Smooth muscle cell (in vitro differentiated cells): ENCODE measurements at regions not wholly inside any gene's neighbourhood (a gene's known extent, or its start where the extent isn't known, plus 50 kb on each side); places are given as distances from the start of the nearest gene placed in this dataset.

Experiments
- DNase-seq: peaks from one replicate; lab custom pipeline; 2025; ENCODE audit not compliant: unreplicated experiment; lab: John Stamatoyannopoulos, UW
- H2AFZ ChIP-seq: fragments of 200-600 bp; sonication (generic); 2 replicates; pipeline ENCODE4 v1.6.0; 2016; ENCODE audit warnings: antibody characterized with exemption, low read depth, mild to moderate bottlenecking
- H3F3A ChIP-seq: fragments of 200-600 bp; sonication (generic); 2 replicates; pipeline ENCODE4 v1.6.0; 2017; ENCODE audit warnings: antibody characterized with exemption, low read depth
- H3K27ac ChIP-seq: fragments of 200-600 bp; sonication (generic); 2 replicates; pipeline ENCODE4 v1.5.1; 2016; ENCODE audit warnings: low read depth, mild to moderate bottlenecking
- H3K27me3 ChIP-seq: fragments of 200-600 bp; sonication (generic); 2 replicates; pipeline ENCODE4 v1.6.1; 2016; ENCODE audit warnings: low read depth, mild to moderate bottlenecking
- H3K36me3 ChIP-seq: fragments of 200-600 bp; sonication (generic); 2 replicates; pipeline ENCODE4 v1.5.1; 2016; ENCODE audit warnings: low read depth
- H3K4me1 ChIP-seq: fragments of 200-600 bp; sonication (generic); 2 replicates; pipeline ENCODE4 v1.5.1; 2016; ENCODE audit warnings: low read depth
- H3K4me2 ChIP-seq: fragments of 200-600 bp; sonication (generic); 2 replicates; pipeline ENCODE4 v1.6.0; 2016; ENCODE audit warnings: mild to moderate bottlenecking
- H3K4me3 ChIP-seq: fragments of 200-600 bp; sonication (generic); 2 replicates; pipeline ENCODE4 v1.5.1; 2016; ENCODE audit warnings: mild to moderate bottlenecking
- H3K79me2 ChIP-seq: fragments of 200-600 bp; sonication (generic); 2 replicates; pipeline ENCODE4 v1.6.0; 2016; ENCODE audit warnings: low read depth, mild to moderate bottlenecking
- H3K9ac ChIP-seq: fragments of 200-600 bp; sonication (generic); 2 replicates; pipeline ENCODE4 v1.6.0; 2016; ENCODE audit warnings: low read depth
- H3K9me3 ChIP-seq: fragments of 200-600 bp; sonication (generic); replicated peaks from 2 replicates; pipeline ENCODE4 v1.5.1; 2016; ENCODE audit warnings: low read depth
- H4K20me1 ChIP-seq: fragments of 200-600 bp; sonication (generic); 2 replicates; pipeline ENCODE4 v1.6.0; 2016; ENCODE audit warnings: low read depth
- CTCF ChIP-seq: fragments of 200-600 bp; sonication (generic); IDR thresholded peaks from 2 replicates; pipeline ENCODE4 v1.5.1; 2017; ENCODE audit warnings: borderline replicate concordance, mild to moderate bottlenecking, antibody characterized with exemption; ENCODE audit not compliant: insufficient read depth, poor library complexity, severe bottlenecking
- WGBS: methylation state at CpG from one replicate; pipeline ENCODE4 v1.1.7; 2016; ENCODE audit warnings: low lambda C conversion rate; 5-methylcytosine and 5-hydroxymethylcytosine counted together

DNA sequence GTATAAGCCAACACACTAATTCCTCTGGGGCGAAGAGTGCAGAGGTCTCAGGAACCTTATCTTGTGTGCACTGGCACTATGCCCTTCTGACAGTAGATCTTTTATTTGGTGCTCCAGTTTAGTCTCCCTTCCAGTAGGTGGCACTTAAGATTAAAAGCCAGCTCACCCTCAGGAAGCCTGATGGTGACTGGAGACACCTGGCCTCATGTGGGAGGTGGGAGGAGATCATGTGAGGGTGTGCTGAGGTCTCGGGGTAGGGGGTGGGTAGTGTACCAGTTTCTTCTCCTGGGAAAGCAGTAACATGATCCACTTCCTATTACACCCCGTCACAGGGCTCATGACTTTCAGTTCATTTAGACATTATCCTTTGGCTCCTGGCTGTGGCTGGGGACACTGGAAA lies 654.9 kb downstream of the ADCYAP1 start:
- TF ChIP-seq CTCF = no peak
- H3K79me2 ChIP-seq = no peaks in the 10 kb centered on the region
- WGBS = 94% methylated on average over 3 of the region's 3 CpGs
- DNase-seq = no peak
- no peak overlapping the region for H3K27ac ChIP-seq
- no peaks in the 10 kb centered on the region for H3K27me3 ChIP-seq
- no peaks in the 10 kb centered on the region for H3K9me3 ChIP-seq
- H3K4me2 ChIP-seq = no peak overlapping the region
- H3F3A ChIP-seq = no peaks in the 10 kb centered on the region
- no peak overlapping the region for H2AFZ ChIP-seq
- no peak overlapping the region for H3K4me3 ChIP-seq
- no peak overlapping the region for H3K9ac ChIP-seq
- no peaks in the 10 kb centered on the region for H4K20me1 ChIP-seq
- H3K4me1 ChIP-seq = no peaks in the 10 kb centered on the region
- no peaks in the 10 kb centered on the region for H3K36me3 ChIP-seq

- no peak for DNase-seq
- WGBS = 75% methylated on average over 3 of the region's 3 CpGs
- Histone ChIP-seq H3K27me3 (no peaks in the 10 kb centered on the region), H3K4me3 (no peak overlapping the region), H3K9ac (no peak overlapping the region), H3K4me1 (no peaks in the 10 kb centered on the region), H3K27ac (no peak overlapping the region), H4K20me1 (no peaks in the 10 kb centered on the region), H3K79me2 (no peaks in the 10 kb centered on the region), H3K9me3 (no peaks in the 10 kb centered on the region), H2AFZ (no peak overlapping the region), H3K4me2 (no peak overlapping the region), H3F3A (no peaks in the 10 kb centered on the region), H3K36me3 (no peaks in the 10 kb centered on the region)
- no peak for TF ChIP-seq CTCF
Observed at GRCh38 chr18:1564793-1565192, 660.1 kb downstream of the ADCYAP1 start.

DNA sequence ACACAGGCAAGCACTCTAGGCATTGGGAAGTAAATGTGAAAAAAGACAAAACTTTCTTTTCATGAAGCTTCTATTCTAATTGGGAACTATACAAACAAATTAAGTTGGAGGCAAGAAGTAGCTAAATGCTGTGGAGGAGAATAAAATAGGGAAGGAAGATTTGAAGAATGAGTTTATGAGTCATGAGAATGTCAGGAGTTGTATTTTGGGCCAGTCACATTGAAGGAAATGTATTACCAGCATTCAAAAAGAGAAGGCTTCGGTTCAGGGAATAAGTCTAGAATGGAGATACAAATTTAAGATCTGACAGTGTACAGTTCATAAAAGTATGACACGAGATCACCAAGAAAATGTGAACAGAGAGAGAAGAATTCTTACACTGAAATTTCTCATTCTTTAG lies 666.5 kb downstream of the ADCYAP1 start:
- no peaks in the 10 kb centered on the region for H3K79me2 ChIP-seq
- no peaks in the 10 kb centered on the region for H3F3A ChIP-seq
- no peak overlapping the region for H3K4me3 ChIP-seq
- no peaks in the 10 kb centered on the region for H3K36me3 ChIP-seq
- H3K9ac ChIP-seq = no peak overlapping the region
- no peaks in the 10 kb centered on the region for H3K9me3 ChIP-seq
- H2AFZ ChIP-seq = no peak overlapping the region
- TF ChIP-seq CTCF = no peak
- H3K4me2 ChIP-seq = no peak overlapping the region
- DNase-seq = no peak
- H3K27me3 ChIP-seq = no peaks in the 10 kb centered on the region
- H3K4me1 ChIP-seq = no peaks in the 10 kb centered on the region
- no peak overlapping the region for H3K27ac ChIP-seq
- no peaks in the 10 kb centered on the region for H4K20me1 ChIP-seq
- 79% methylated on average over 2 of the region's 2 CpGs for WGBS

- no peak for DNase-seq
- Histone ChIP-seq H3F3A (no peaks in the 10 kb centered on the region), H3K9ac (no peak overlapping the region), H4K20me1 (no peaks in the 10 kb centered on the region), H3K4me3 (no peak overlapping the region), H3K79me2 (no peaks in the 10 kb centered on the region), H3K36me3 (no peaks in the 10 kb centered on the region), H2AFZ (no peak overlapping the region), H3K4me2 (no peak overlapping the region), H3K4me1 (no peaks in the 10 kb centered on the region), H3K27me3 (no peaks in the 10 kb centered on the region), H3K9me3 (no peaks in the 10 kb centered on the region), H3K27ac (no peak overlapping the region)
- WGBS = 83% methylated on average over 5 of the region's 5 CpGs
- TF ChIP-seq CTCF = no peak
Observed at GRCh38 chr18:1573732-1574131, 669.1 kb downstream of the ADCYAP1 start.
